A549 (cell line): ENCODE measurements at regions not wholly inside any gene's neighbourhood (a gene's known extent, or its start where the extent isn't known, plus 50 kb on each side); places are given as distances from the start of the nearest gene placed in this dataset.

Experiments
- ATAC-seq, 2 experiments: fragments of 200-7000 bp in 1 of 2; fragments of >200 bp in 1 of 2; cut with Nextera tagmentation in 1 of 2; cut with Tn5 transposase in 1 of 2; 3 replicates each; pipeline versions ENCODE4 v1.8.0 to v1.9.1; 2018 to 2020; ENCODE audit warnings: mild to moderate bottlenecking in 1 of 2, moderate library complexity in 1 of 2
- CTCF ChIA-PET: fragments of 300-600 bp; sonication (Branson Sonifier 250); formaldehyde crosslinking; extraction: SDS; loops from one replicate; lab custom pipeline; 2021; ENCODE audit warnings: antibody characterized with exemption, inconsistent platforms; lab: Yijun Ruan, JAX
- POLR2A ChIA-PET: fragments of 350-600 bp; formaldehyde crosslinking; extraction: SDS; loops from one replicate; lab custom pipeline; 2021; ENCODE audit warnings: antibody characterized with exemption, inconsistent platforms; lab: Yijun Ruan, JAX
- DNase-seq, 2 experiments: peaks; one replicate each; pipeline versions ENCODE4 v3.0.0 to v3.0.0-alpha.2; 2011 to 2016; ENCODE audit warnings: low read depth in 1 of 2, low spot score in 1 of 2
- FAIRE-seq: peaks from 2 replicates; lab custom pipeline; 2011; peaks lifted over from hg19 to GRCh38; lab: Jason Lieb, UNC
- H3K27ac ChIP-seq, 2 experiments: fragments of >200 bp; sonication (Bioruptor Twin); formaldehyde crosslinking; 3 replicates each; pipeline ENCODE4 v1.5.1; 2016 to 2017
- H3K4me1 ChIP-seq: fragments of >200 bp; sonication (Bioruptor Twin); formaldehyde crosslinking; 3 replicates; pipeline ENCODE4 v1.6.1; 2016
- H3K4me2 ChIP-seq: fragments of >200 bp; sonication (Bioruptor Twin); formaldehyde crosslinking; 3 replicates; pipeline ENCODE4 v1.6.1; 2016
- H3K4me3 ChIP-seq: fragments of >200 bp; sonication (Bioruptor Twin); formaldehyde crosslinking; 3 replicates; pipeline ENCODE4 v1.5.1; 2016
- H3K9me3 ChIP-seq: fragments of >200 bp; sonication (Bioruptor Twin); formaldehyde crosslinking; 3 replicates; pipeline ENCODE4 v1.6.1; 2016
- CBX2 ChIP-seq: fragments of 200-600 bp; sonication (generic); IDR thresholded peaks from 2 replicates; pipeline ENCODE4 v1.6.1; 2016; ENCODE audit warnings: low read depth, mild to moderate bottlenecking, borderline replicate concordance
- EHMT2 ChIP-seq: fragments of 200-600 bp; sonication (generic); IDR thresholded peaks from 2 replicates; pipeline ENCODE4 v1.6.1; 2016; ENCODE audit warnings: antibody characterized with exemption, low read depth, mild to moderate bottlenecking, moderate library complexity
- FOSB ChIP-seq: fragments of 250-450 bp; sonication (Bioruptor Pico); IDR thresholded peaks from 2 replicates; pipeline ENCODE4 v1.5.0; 2020; ENCODE audit warnings: mild to moderate bottlenecking, moderate library complexity
- FOSL2 ChIP-seq, 2 experiments: fragments of 450-650 bp in 1 of 2; fragments of >200 bp in 1 of 2; sonication (Bioruptor Twin) in 1 of 2; formaldehyde crosslinking; IDR thresholded peaks; 2 replicates each; pipeline versions ENCODE4 v1.5.0 to v1.6.1; 2016 to 2020; ENCODE audit warnings: mild to moderate bottlenecking in 1 of 2, moderate library complexity in 1 of 2
- FOXS1 ChIP-seq: fragments of 250-450 bp; sonication (Bioruptor Pico); IDR thresholded peaks from 2 replicates; pipeline ENCODE4 v1.5.0; 2020; ENCODE audit warnings: mild to moderate bottlenecking, moderate library complexity
- HOXA7 ChIP-seq: fragments of 250-450 bp; sonication (Bioruptor Pico); IDR thresholded peaks from 2 replicates; pipeline ENCODE4 v1.5.0; 2020; ENCODE audit warnings: mild to moderate bottlenecking, moderate library complexity
- KDM1A ChIP-seq: fragments of 200-600 bp; sonication (generic); IDR thresholded peaks from 2 replicates; pipeline ENCODE4 v1.6.1; 2016; ENCODE audit warnings: low read depth, mild to moderate bottlenecking
- MAFK ChIP-seq: fragments of 450-650 bp; IDR thresholded peaks from 2 replicates; pipeline ENCODE4 v1.6.1; 2014; ENCODE audit not compliant: partially characterized antibody
- MAZ ChIP-seq: fragments of 150-350 bp; IDR thresholded peaks from 2 replicates; pipeline ENCODE4 v1.6.1; 2014; ENCODE audit warnings: antibody characterized with exemption, low read depth, low read length, borderline replicate concordance
- RFX5 ChIP-seq: fragments of 450-650 bp; IDR thresholded peaks from 2 replicates; pipeline ENCODE4 v1.7.1; 2014; ENCODE audit warnings: antibody characterized with exemption, mild to moderate bottlenecking, moderate library complexity
- RNF2 ChIP-seq: fragments of 200-600 bp; sonication (generic); IDR thresholded peaks from 2 replicates; pipeline ENCODE4 v1.6.1; 2016; ENCODE audit warnings: low read depth, mild to moderate bottlenecking, antibody characterized with exemption, moderate library complexity, borderline replicate concordance
- TFCP2L1 ChIP-seq: fragments of 250-450 bp; sonication (Bioruptor Pico); IDR thresholded peaks from 2 replicates; pipeline ENCODE4 v1.5.0; 2021; ENCODE audit warnings: mild to moderate bottlenecking
- ZSCAN20 ChIP-seq: fragments of 250-450 bp; sonication (Bioruptor Pico); IDR thresholded peaks from 2 replicates; pipeline ENCODE4 v1.8.0; 2022; ENCODE audit warnings: mild to moderate bottlenecking, moderate library complexity
- WGBS: methylation state at CpG from one replicate; pipeline ENCODE4 v1.1.6; 2017; ENCODE audit errors: missing lambda C conversion rate; 5-methylcytosine and 5-hydroxymethylcytosine counted together
- TF ChIP-seq, protein P1 (sequence below): fragments of 200-600 bp; sonication (generic); IDR thresholded peaks from 2 replicates; pipeline ENCODE4 v1.6.1; 2016; ENCODE audit warnings: antibody characterized with exemption, mild to moderate bottlenecking, moderate library complexity
- TF ChIP-seq, protein P2 (sequence below): fragments of >200 bp; sonication (Bioruptor Twin); formaldehyde crosslinking; IDR thresholded peaks from 3 replicates; pipeline ENCODE4 v1.6.1; 2016

DNA sequence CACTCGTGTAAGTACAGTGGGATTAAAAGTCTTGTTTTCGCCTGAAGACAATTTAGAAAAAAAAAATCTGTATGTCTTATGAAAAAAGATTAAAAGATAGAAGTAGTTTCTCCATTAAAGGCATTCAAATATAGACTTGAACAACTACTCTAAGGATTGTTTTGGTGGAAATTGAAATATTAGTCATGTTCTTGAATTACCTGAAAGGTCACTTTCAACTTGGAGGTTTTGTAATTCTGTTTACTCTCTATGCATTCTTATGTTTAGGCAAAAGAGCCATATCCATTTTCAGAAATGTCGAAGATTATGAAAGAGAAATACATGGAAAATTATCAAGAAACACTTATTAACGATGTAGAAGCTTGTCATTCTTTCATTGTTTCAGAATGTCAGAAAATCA, 373.7 kb downstream of the ARL4A start (continued):
- TF ChIP-seq HOXA7 (CRISPR knock-in tag): no peak
- TF ChIP-seq, all 56 proteins: peak for 0

DNA sequence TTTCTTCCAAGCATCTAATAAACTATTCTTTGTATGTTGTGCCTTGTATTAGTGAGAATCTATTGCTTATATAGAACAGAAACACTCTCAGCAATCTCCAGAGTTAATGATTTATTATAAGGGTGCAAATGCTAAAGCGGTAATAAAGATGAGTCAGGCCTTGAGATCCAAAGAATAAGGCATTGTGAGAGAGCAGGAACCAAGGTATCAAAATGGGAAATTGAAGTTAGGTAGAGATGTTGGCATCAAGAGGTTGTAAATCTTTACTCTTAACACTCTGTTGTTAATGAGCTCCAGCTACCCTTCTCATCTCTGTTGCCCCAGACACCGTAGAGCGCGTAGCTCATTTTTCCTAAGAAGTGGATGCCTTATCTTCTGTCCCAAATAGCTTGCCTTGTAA, 375.2 kb downstream of the ARL4A start:
- Histone ChIP-seq H3K4me1 (no peaks in the 10 kb centered on the region), H3K9me3 (no peaks in the 10 kb centered on the region), H3K27ac (no peak overlapping the region), H3K4me2 (no peak overlapping the region), H3K4me3 (no peak overlapping the region)
- ATAC-seq: no peak
- WGBS: 88% methylated on average over 4 of the region's 4 CpGs
- CTCF ChIA-PET: no interaction called here
- DNase-seq: no peak
- TF ChIP-seq, protein P1, sequence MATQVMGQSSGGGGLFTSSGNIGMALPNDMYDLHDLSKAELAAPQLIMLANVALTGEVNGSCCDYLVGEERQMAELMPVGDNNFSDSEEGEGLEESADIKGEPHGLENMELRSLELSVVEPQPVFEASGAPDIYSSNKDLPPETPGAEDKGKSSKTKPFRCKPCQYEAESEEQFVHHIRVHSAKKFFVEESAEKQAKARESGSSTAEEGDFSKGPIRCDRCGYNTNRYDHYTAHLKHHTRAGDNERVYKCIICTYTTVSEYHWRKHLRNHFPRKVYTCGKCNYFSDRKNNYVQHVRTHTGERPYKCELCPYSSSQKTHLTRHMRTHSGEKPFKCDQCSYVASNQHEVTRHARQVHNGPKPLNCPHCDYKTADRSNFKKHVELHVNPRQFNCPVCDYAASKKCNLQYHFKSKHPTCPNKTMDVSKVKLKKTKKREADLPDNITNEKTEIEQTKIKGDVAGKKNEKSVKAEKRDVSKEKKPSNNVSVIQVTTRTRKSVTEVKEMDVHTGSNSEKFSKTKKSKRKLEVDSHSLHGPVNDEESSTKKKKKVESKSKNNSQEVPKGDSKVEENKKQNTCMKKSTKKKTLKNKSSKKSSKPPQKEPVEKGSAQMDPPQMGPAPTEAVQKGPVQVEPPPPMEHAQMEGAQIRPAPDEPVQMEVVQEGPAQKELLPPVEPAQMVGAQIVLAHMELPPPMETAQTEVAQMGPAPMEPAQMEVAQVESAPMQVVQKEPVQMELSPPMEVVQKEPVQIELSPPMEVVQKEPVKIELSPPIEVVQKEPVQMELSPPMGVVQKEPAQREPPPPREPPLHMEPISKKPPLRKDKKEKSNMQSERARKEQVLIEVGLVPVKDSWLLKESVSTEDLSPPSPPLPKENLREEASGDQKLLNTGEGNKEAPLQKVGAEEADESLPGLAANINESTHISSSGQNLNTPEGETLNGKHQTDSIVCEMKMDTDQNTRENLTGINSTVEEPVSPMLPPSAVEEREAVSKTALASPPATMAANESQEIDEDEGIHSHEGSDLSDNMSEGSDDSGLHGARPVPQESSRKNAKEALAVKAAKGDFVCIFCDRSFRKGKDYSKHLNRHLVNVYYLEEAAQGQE: no peak
- TF ChIP-seq FOSB (CRISPR knock-in tag) (no peak), RNF2 (no peak), KDM1A (no peak), EHMT2 (no peak), MAFK (no peak), MAZ (no peak), CBX2 (no peak), RFX5 (no peak), ZSCAN20 (CRISPR knock-in tag) (no peak)
- TF ChIP-seq, protein P2, sequence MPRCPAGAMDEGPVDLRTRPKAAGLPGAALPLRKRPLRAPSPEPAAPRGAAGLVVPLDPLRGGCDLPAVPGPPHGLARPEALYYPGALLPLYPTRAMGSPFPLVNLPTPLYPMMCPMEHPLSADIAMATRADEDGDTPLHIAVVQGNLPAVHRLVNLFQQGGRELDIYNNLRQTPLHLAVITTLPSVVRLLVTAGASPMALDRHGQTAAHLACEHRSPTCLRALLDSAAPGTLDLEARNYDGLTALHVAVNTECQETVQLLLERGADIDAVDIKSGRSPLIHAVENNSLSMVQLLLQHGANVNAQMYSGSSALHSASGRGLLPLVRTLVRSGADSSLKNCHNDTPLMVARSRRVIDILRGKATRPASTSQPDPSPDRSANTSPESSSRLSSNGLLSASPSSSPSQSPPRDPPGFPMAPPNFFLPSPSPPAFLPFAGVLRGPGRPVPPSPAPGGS: no peak
- POLR2A ChIA-PET: no interaction called here
- FAIRE-seq: no peak

DNA sequence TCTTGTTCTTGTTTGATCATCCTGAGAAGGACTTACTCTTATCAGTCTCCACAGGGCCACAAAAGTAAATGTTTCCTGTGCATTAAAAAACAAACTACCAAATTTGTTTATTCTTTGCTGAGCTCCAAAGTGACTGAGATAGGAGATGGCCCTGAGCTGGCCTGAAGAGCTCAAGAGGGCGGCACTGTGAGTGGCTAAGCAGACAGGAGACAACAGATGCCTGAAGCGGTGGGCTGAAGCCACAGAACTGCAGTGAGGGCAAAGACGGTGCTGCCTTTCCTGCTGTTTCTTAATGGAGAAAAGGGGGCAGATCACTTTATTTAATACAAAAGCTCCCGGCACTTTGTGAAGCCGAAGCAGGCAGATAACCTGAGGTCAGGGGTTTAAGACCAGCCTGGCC, 379.6 kb downstream of the ARL4A start:
- no peak overlapping the region for H3K27ac ChIP-seq
- no peak overlapping the region for H3K4me2 ChIP-seq
- no peaks in the 10 kb centered on the region for H3K9me3 ChIP-seq
- H3K4me1 ChIP-seq: no peaks in the 10 kb centered on the region
- H3K4me3 ChIP-seq: no peak overlapping the region
- TF ChIP-seq CBX2: no peak
- no peak for TF ChIP-seq FOSL2 (IDR thresholded peaks at IDR 0.05)
- no peak for TF ChIP-seq FOSL2 (CRISPR knock-in tag; IDR thresholded peaks at IDR 0.05)
- no peak for TF ChIP-seq MAZ
- ATAC-seq: no peak
- FAIRE-seq: no peak
- ChIA-PET POLR2A (no interaction called here), CTCF (interaction anchor here (1.0 kb wide), 1 partner anchor 428 kb away, joined by 3 read pairs; no protein-coding TSS in a partner anchor)
- DNase-seq: no peak
- WGBS: 92% methylated on average over 5 of the region's 5 CpGs

DNA sequence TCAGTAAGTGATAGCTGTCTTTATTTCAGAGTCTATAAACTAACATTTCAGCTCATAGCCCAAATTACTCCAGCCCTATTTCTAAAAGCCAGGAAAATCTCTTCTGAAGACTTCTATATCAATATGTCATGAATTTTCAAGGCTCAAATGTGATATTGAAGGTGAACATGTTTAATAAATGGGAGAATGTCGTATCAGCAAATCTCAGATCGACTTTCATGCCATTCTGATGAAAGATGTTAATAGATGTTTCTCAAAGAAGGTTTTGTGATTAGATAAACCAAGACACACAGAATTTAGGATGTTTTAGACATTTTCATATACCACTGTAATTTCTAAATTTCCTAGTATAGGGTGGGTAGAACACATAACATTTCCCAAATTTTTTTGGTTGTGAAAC, 380.6 kb downstream of the ARL4A start:
- H3K9me3 ChIP-seq: no peaks in the 10 kb centered on the region
- FAIRE-seq: peak; percentile 73
- H3K4me3 ChIP-seq: no peak overlapping the region
- no peaks in the 10 kb centered on the region for H3K4me1 ChIP-seq
- no peak overlapping the region for H3K4me2 ChIP-seq
- WGBS: 72% methylated on average over 2 of the region's 2 CpGs
- ChIA-PET POLR2A (no interaction called here), CTCF (no interaction called here)
- TF ChIP-seq TFCP2L1 (CRISPR knock-in tag) (no peak), MAFK (peak; percentile 69), FOXS1 (CRISPR knock-in tag) (no peak)
- no peak overlapping the region for H3K27ac ChIP-seq
- ATAC-seq: no peak
- no peak for DNase-seq
